Activated CD4-positive, alpha-beta T cell treated with anti-CD3 and anti-CD28 coated beads for 48 hours (primary cell): ENCODE measurements at regions not wholly inside any gene's neighbourhood (a gene's known extent, or its start where the extent isn't known, plus 50 kb on each side); places are given as distances from the start of the nearest gene placed in this dataset.
A peak's percentile ranks its signal among the peaks of the same experiment; 100 is the strongest.
"Not testable (repeated sequence)": the region's sequence is repeated elsewhere in the genome, so short reads cannot be mapped to it uniquely, and the experiment has no call there.

Source experiments
- DNase-seq: peaks from one replicate; pipeline ENCODE4 v3.0.0-alpha.2; 2020

DNA sequence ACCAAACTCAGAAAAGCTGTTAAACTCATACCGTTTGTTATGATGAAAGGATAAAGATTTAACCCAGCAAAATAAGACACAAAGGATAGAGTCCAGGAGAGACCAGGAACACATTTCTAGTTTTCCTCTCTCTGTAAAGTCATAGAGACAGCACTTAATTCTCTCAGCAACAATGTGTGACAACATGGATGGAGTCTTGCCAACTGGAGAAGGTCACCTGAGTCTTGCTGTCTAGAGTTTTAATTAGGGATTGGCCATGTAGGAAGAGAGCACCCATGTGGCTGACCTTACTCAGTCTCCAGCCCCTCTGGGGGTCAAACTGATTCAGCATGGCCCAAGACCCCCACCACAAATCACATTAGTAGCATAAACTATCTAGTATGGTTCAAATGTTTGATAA is 151.0 kb upstream of the ATF7IP start:
- no peak for DNase-seq

DNA sequence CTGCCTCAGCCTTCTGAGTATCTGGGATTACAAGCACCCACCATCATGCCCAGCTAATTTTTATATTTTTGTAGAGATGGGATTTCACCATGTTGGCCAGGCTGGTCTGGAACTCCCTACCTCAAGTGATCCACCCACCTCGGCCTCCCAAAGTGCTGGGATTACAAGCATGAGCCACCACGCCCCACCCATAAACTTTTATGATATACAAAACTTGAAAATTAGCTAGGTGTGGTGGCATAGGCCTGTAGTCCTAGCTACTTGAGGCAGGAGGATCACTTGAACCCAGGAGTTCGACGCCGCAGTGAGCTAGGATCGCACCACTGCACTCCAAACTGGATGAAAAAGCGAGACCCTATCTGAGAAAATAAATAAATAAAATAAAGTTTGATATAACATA is 149.5 kb upstream of the ATF7IP start:
- not testable (repeated sequence) for DNase-seq

DNA sequence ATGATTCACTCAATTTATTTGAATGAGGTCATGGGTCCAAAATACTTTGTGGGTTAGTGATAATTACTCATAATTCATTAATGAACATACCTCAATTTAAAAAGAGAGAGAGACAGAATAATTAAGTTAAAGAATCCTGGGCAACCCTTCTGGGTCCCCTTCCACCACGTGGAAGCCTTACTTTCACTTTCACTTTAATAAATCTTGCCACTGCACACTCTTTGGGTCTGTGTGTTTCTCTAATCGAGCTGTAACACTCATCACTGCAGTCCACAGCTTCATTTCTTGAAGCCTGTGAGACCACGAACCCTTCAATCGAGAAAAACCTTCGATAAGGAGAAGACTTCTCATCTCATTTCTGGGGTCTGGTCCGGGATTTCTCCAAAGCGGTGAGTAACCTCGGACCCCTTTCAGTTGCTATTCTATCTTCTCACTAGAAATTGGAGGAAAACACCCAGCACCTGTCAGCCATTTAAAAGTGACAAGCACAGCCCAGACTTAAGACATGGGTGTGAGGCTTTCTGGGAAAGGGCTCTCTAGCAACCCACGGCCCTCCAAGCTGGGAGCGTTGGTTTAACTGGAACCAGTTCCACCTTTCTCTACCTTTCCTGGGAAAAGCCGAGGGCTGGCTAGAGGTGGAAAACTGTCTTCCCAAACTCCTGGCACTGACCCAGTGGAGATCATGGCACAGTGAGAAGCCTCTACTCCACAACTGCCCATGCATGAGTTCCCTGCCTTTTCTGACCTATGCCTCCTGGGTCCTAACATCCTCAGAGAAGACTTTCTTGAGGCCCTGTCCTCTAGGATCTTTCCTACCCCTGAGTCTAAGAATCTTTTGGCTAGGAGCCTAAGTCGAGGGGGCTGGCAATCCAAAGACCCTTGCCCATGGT is 148.8 kb upstream of the ATF7IP start:
- DNase-seq, result no peak

DNA sequence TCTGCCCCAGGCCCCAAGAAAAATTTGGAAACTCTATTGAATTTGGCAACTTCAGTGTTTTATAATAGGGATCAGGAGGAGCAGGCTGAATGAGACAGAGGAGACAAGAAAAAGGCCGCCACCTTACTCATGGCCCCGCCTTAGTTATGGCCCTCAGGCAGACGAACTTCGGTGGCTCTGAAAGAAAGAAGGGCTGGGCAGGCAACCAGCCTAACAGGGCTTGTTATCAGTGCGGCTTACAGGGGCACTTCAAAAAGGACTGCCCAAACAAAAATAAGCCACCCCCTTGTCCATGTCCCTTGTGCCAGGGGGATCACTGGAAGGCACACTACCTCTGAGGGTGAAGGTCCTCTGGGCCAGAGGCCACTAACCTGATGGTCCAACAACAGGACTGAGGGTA is 146.3 kb upstream of the ATF7IP start:
- no peak for DNase-seq

DNA sequence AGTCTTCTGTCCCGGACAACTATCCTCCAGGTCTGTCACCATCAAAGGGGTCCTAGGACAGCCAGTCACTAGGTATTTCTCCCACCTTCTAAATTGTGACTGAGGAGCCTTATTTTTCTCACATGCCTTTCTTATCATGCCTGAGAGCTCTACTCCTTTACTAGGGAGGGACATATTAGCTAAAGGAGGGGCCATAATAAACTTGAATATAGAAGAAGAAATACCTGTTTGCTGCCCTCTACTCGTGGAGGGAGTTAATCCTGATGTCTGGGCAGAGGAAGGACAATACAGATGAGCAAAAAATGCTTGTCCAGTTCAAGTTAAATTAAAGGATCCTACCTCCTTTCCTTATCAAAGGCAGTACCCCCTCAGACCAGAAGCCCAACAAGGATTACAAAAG is 145.8 kb upstream of the ATF7IP start:
- DNase-seq, result not testable (repeated sequence)

DNA sequence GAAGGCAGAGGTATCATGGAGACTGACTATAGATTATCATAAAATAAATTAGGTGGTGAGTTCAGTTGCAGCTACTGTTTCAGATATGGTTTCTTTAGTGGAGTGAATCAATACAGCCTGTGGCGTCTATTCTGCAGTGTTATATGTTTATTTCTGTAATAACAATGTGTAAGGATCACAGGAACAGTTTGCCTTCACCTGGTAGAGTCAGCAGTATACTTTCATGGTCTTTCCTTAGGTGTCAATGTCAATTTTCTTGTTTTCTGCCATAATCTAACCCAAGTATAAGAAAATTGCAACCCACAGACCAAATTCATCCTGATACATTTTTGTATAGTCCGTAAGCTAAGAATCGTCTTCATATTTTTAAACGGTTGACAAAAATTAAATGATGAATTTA is 140.4 kb upstream of the ATF7IP start:
- no peak for DNase-seq

DNA sequence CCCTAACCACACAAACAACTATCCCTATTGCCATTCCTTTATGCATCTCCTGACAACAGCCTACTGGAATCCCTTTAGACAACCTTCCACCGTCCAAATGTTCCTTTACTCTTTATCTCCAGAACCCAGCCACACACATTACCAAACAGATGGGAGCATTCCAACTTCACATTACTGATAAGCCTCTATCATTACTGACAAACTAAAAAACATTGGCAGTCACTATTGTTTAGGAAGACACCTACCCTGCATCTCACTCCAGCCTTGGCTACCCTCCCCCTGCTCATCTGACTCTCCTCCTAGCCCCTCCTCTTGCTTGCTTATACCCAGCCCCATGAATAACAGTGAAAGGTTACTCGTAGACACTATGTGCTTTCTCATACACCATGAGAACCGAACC is 130.3 kb upstream of the ATF7IP start:
- DNase-seq, result not testable (repeated sequence)

DNA sequence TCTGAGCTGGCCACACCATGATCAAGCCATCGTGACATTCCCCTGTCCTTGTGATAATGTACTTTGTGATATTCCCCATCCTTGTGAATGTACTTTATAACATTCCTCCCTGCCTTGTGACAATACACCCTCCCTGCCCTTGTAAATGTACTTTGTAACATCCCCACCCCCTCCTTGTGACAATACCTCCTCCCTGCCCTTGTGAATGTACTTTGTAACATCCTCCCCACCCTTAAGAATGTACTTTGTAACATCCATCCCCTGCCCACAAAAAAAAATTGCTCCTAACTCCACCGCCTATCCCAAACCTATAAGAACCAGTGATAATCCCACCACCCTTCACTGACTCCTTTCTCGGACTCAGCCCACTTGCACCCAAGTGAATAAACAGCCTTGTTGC is 128.8 kb upstream of the ATF7IP start:
- not testable (repeated sequence) for DNase-seq

DNA sequence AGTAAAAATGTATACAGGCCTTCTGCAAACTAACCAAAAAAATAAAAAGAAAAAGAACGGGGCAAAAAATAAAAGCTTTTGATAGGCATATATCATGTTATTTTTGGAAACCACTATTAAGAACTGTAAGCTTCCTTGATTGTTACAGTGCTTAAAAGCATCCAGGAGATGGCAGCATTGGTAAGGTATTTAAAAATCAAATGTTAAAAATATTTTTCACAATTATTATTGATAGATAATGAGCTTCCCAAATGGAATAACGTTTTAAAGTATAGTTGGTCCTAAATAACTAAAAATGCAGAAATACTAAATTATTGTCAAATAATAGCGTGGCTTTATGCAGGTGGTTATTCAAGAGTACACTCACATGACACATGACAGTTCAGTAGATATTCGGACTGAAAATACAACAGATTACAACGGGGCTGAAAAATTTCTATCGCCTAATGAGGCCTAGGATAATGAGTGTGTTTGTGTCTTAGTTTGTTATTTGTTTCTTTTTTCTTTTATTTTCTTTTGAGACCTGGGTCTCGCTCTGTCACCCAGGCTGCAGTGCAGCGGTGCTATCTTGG is 127.2 kb upstream of the ATF7IP start:
- no peak for DNase-seq

DNA sequence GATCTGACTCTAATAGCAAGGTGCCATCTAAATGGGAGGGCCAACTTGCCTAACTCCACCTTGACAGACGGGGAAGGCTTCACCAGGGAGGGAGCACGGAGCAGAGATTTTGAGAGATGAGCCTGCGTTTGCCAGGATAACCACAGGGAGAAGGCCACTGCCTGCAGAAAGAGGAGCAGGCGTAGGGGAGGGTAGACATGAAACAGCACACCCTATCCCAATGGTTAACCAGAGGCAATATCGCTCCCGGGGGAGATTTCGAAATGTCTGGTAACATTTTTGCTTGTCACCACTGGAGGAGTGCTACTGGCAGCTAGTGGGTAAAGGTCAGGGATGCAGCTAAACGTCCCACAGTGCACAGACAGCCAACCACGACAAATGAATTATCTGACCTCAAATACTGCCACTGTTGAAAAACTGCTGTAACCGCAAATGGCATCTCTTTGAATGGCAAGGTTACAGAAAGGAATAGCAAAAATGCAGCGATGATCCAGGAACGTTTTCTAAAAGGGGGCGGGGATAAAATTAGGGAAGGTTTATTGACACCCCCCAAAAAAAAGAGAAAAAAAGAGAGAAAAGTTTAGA is 126.0 kb upstream of the ATF7IP start:
- peak; percentile 51 for DNase-seq

DNA sequence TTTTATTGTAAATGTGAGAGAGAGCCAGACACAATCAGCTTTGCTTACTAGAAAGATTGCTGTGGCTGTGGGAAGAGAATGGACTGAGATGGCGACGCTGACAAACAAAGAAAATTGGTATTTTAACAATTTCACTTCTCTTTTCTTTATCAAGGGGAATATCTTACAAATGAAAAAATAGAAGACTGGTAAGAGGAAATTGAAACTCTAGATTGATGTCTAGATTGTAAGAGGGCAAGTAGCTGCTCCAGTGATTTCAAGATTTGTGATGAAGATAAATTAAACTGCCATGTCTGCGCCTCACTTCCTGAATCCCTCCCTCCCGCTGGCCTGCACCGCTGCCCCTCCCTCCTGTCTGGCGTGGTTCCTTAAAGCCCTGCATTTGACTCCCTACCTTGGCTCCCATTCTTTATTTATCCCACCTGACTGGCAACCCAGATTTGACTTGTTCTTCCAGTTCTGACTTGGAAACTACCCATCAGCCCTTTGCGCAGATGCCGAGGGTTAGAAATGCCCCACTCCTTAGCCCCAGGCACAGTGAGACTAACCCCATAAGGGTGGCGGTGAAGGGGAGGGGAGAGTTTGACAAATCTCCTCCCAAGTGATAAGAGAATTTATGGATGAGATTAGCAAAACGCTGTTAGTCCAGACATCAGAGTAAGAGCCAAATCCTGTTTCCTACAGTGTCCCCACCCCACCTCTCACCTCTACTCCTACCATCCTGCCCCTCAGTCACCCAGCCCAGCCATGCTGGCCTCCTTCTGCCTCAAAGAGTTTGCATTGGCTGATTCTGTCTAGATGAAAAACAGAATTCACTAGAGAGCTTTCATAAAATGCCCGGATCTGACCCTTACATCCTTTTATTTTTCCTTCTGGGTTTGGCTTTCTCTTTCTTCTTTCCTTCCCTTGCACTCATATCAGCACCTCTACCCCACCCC is 125.3 kb upstream of the ATF7IP start:
- no peak for DNase-seq

DNA sequence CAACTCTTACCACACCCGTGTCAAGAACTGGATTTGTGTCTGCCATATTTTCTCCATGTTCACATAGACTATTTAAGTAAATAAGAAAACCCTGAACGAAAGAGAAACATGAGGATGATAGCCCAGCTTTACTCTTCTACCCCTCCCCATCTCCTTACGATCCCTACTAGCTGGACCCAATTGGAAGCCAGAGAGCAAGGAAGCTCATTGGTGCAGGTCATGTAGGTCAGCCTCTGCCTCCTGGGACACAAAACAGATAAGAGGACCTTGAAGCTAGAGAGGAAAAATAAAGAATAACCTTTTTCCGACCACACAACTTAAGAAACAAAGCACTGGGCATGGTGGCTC is 124.6 kb upstream of the ATF7IP start:
- DNase-seq, result no peak

DNA sequence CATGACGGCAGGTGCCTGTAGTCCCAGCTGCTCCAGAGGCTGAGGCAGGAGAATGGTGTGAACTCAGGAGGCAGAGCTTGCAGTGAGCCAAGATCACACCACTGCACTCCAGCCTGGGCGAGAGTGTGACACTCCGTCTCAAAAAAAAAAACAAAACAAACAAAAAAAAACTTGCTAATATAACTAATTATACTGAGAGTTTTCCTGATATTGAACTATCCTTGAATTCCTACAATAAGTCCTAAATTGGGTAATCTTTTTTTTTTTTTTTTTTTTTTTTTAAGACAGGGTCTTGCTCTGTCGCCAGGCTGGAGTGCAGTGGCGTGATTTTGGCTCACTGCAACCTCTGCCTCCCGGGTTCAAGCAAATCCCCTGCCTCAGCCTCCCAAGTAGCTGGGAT is 122.7 kb upstream of the ATF7IP start:
- not testable (repeated sequence) for DNase-seq

DNA sequence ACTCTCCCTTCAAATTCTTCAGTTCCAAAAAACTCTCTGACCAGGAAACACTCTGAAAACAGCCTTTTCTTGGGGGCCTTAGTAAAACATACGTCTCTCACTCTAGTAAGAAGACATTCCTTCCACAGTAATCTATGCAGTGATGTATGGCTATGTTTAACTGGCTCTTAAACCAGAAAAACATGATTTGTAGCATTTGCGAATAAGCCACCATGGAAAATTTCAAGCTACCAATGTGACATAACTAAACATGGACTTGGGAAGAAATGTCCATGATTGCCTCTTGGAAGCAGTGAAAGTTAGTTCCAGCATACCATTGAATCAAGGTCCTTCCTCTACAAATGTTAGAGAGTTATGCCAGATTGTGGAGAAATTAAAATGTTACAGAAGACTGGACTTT is 121.5 kb upstream of the ATF7IP start:
- no peak for DNase-seq

DNA sequence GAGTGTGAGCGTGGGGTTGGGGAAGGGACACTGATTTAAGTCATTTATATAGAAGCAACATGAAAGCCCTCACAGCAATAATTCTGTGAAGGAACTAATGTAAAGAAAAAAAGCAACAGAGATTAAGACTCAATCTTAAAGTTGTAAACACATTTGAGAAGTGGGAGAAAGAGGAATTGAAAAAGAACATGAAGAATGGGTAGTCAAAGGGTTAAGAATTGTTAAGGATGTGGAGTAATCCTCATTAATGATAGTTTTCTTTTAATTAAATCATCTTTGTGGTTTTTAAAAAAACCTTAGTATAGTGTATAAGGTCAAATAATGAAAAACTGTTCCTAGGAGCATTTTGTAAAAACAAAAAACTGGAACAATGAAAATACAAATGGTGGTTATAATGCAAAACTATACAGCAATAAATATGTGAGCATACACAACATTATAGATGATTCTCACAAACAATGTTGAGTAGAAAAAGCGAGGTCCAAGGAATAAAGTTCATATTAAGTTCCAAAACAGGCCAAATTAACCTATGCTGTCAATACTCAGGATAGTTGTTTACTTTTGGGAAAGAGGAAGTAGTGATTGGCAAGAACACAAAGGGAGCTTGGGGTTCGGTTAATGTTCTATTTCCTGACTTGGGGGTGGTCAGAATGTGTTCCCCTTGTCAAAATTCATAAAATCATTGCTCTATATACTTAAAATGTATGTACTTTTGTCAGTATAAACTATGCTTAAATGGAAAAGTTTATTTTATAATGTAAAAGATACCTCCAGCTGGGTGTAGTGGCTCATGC is 120.4 kb upstream of the ATF7IP start:
- DNase-seq, result no peak

DNA sequence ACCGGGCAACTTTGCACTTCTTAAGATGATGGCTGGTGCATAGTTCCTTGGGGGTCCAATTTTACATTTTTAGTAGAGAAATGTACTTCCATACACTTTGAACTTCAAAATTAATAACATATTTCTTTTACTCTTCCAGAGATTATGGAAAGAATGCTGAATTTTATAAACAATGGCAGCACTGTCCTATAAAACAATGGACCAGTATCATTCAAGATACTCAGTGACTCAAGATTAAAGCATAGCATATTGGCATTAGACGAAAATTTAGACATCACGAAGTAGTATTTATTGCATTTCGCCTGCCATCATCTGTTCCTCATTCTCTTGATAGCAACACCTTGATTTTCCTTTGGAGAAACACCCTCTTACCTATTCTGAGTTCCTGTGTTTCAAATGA is 118.3 kb upstream of the ATF7IP start:
- no peak for DNase-seq

DNA sequence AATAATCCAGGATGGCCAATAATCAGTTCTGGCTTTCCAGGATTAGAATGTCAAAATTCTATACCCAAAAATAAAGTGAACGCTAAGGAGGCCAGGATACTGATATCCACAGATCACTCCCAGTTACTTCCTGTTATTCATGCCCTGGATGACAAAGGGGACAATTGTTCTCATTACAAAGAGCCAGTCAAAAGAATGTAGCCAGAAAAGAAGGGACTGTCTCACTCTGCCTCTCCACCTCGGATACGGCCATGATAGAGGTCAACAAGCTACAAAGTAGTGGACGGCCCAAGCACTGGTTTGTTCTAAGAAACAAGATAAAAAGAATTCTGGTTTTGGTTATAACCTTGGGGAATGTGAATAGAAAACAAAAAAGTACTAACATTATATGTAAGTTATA is 116.1 kb upstream of the ATF7IP start:
- no peak for DNase-seq

DNA sequence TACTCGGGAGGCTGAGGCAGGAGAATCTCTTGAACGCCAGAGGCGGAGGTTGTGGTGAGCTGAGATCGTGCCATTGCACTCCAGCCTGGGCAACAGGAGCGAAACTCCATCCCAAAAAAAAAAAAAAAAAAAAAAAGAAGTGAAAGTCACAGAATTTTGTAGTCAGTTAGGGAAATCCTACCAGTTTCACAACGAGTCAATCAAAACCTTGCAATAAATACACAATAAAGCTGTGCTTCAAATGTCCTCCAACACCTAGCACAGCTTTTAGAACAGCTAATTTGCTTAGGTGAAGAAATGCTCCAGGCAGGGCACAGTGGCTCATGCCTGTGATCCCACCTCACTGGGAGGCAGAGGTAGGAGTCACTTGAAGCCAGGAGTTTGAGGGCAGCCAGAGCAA is 112.8 kb upstream of the ATF7IP start:
- DNase-seq, result no peak

DNA sequence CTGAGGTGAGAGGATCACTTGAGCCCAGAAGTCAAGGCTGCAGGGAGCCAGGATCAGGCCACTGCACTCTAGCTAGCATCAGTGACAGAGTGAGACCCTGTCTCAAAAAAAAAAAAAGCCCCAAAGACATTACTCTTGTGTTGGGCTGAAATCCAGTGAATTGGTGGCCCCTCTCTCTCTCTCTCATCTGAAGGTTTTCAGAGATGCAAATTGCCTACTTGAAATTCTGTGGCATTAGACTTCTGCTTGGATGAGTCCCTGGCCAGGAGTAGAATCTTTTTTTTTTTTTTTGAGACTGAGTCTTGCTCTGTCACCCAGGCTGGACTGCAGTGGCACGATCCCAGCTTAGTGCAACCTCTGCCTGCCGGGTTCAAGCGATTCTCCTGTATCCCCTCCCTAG is 112.0 kb upstream of the ATF7IP start:
- DNase-seq, result no peak

DNA sequence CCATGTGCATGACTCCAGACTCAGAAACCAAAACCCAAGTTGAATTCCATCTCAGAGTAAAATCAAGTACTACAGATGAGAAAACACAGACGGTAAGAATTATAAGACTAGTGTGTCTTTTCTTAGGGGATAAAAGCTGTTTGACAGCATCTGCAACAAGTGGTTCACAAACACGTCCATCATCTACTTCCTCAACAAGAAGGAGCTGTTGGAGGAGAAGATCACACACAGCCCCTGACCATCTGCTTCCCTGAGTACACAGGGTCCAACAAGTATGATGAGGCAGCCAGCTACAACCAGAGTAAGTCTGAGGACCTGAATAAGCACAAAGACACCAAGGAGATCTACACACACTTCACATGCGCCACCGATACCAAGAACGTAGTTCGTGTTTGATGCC is 110.7 kb upstream of the ATF7IP start:
- no peak for DNase-seq

DNA sequence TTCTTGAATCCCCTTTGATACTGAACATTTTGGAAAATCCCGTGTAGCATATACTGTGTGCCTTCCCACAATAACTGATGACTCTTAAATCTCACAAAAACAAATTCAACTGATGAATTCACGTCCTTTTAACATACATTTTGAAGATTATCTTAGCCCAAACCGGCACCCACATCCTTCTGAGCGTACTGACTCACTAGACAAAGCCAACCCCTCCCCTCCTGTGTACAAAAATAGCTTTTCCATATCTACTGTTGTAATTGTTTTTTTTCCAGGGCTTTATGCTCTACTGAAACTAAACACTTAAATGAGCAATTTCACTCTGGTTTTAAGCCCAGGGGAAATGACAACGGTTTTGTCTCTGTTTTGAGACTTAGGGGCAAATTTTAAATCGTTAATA is 109.4 kb upstream of the ATF7IP start:
- peak; percentile 47 for DNase-seq

DNA sequence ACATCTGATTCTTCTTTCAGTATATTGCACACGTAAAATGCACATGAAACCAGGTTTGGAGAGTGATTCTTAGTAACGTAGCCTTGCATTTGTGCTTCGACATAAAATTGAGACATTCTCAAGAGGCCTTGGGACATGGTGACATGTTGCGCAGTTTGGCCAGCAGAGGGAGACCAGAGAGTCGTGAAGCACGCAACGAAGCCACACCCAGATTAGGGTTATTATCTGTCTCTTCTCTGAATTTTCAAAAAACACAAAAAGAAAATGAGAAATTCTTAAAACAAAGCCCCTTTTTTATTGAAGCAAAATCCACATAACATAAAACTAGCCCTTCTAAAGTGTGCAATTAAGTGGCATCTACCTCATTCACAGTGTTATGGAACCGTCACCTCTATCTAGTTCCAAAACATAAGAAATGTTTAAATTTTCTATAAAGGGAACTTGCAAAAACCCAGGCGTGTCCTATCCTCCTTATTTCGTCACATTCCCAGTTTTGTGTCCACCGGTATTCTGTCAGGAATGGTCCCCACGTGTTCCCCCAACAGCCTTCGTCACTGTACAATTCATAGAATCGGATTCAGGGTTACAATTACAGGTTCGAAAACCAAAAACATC is 108.8 kb upstream of the ATF7IP start:
- peak; percentile 86 for DNase-seq
